Kidney epithelial cell (primary cell): ENCODE measurements at regions not wholly inside any gene's neighbourhood (a gene's known extent, or its start where the extent isn't known, plus 50 kb on each side); places are given as distances from the start of the nearest gene placed in this dataset.

Experiments used
- DNase-seq: peaks from one replicate; pipeline ENCODE4 v3.0.0-alpha.2; 2010; ENCODE audit warnings: low read depth
- H3K27me3 ChIP-seq: 2 replicates; pipeline ENCODE4 v1.6.0; 2011; ENCODE audit warnings: low read length; ENCODE audit not compliant: control insufficient read depth, insufficient read depth
- H3K36me3 ChIP-seq: 2 replicates; pipeline ENCODE4 v1.5.1; 2011; ENCODE audit warnings: low read length; ENCODE audit not compliant: control insufficient read depth, insufficient read depth
- H3K4me3 ChIP-seq: 2 replicates; pipeline ENCODE4 v1.5.1; 2011; ENCODE audit warnings: low read depth, mild to moderate bottlenecking, control low read depth, low read length
- TF ChIP-seq, protein P1 (sequence below): IDR thresholded peaks from 2 replicates; pipeline ENCODE4 v1.5.1; 2011; ENCODE audit warnings: mild to moderate bottlenecking, moderate library complexity, low read length, control low read depth, inconsistent platforms; ENCODE audit not compliant: insufficient read depth, poor library complexity, severe bottlenecking

DNA sequence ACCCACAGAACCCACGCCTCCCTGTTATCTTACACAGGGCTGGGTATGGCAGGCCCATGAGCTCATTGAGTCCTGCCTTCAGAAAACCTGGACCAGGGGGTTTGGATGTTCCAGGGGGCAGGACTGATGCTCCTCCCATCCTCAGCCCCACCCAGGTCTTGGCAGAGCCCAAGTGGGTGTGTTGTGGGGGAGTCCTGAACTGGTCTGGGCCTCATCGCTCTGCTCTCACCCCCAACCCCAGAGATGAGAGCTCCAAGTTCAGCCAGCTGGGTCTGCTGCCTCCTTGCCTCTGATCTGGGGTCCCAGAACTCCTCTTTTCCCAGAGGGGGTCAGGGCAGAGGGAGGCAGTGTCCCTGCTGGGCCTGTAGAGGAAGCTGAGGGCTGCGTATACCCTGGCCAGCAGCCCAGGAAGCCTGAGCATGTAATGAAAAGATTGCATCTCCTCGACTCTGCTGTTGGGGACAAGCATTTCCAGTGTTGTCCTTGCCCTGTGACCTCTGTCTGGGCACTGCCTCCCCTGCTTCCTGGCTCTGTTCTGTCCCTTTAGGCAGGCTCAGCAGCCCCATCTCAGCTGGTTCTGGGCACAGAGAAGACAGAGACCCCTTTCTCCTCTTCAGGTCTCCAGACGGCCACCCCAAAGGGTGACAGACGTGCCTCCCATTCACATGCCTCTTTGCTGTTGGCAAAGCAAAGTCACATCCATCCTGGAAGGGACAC is 54.7 kb upstream of the EPS8L3 start:
- DNase-seq, result no peak
- TF ChIP-seq, protein P1, sequence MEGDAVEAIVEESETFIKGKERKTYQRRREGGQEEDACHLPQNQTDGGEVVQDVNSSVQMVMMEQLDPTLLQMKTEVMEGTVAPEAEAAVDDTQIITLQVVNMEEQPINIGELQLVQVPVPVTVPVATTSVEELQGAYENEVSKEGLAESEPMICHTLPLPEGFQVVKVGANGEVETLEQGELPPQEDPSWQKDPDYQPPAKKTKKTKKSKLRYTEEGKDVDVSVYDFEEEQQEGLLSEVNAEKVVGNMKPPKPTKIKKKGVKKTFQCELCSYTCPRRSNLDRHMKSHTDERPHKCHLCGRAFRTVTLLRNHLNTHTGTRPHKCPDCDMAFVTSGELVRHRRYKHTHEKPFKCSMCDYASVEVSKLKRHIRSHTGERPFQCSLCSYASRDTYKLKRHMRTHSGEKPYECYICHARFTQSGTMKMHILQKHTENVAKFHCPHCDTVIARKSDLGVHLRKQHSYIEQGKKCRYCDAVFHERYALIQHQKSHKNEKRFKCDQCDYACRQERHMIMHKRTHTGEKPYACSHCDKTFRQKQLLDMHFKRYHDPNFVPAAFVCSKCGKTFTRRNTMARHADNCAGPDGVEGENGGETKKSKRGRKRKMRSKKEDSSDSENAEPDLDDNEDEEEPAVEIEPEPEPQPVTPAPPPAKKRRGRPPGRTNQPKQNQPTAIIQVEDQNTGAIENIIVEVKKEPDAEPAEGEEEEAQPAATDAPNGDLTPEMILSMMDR, result no peak
- Histone ChIP-seq H3K27me3 (no peaks in the 10 kb centered on the region), H3K4me3 (no peak overlapping the region), H3K36me3 (no peaks in the 10 kb centered on the region)

DNA sequence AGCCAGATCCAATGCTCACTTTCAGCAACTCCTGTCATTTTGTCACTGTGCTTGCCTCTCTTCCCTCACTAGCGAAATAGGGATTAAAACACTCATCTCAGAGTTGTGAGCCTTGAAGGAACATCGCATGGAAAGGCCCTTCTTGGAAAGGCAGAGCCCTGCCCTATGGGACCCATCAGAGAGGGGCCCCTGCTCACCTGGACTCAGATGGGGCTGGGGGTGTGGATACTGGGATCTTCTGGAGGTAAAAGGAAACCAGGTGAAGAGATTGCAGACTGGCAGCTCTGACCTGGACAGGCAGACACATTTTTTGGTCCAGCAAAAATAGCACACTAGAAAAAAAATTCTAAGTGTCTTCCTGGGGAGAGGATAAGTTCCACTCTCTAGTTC is 54.2 kb upstream of the EPS8L3 start:
- no peak for DNase-seq
- TF ChIP-seq, protein P1, result no peak
- Histone ChIP-seq H3K36me3 (no peaks in the 10 kb centered on the region), H3K4me3 (no peak overlapping the region), H3K27me3 (no peaks in the 10 kb centered on the region)

GRCh38 chr1:109816975-109817535 is 53.3 kb upstream of the EPS8L3 start:
- TF ChIP-seq, protein P1, result no peak
- Histone ChIP-seq H3K27me3 (no peaks in the 10 kb centered on the region), H3K36me3 (no peaks in the 10 kb centered on the region), H3K4me3 (no peak overlapping the region)
- no peak for DNase-seq

DNA sequence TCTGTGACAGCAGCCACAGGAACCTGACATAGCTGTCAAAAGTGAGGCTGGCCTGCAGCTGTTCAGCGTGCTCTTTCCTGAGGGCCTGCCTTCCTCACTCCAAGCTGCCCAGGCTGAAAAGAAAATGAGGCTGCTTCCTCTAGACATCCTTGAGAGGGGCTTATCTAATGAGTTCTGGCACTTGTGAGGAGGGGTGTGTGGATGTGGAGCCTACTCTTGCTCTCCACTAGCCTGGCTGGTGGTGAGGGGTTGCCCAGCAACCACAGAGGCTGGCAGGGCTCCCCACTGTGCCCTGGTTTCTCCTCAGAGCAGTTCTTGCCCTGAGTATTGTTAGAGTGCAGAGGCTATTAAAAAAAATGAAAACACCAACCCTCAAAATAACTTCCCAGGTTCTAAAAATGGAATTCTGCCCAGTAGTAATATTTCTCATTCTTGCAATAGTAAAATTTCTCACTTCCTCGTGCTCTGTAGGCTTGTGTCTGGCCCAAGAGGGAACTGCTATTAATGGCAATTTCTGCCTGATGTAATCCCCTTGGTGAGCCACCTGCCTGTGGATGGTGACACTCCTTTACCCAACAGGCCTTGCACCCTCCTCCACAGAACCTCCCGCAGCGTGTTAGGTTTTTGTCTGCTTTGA is 52.6 kb upstream of the EPS8L3 start:
- Histone ChIP-seq H3K36me3 (no peaks in the 10 kb centered on the region), H3K27me3 (no peaks in the 10 kb centered on the region), H3K4me3 (no peak overlapping the region)
- TF ChIP-seq, protein P1, result no peak
- DNase-seq, result no peak

DNA sequence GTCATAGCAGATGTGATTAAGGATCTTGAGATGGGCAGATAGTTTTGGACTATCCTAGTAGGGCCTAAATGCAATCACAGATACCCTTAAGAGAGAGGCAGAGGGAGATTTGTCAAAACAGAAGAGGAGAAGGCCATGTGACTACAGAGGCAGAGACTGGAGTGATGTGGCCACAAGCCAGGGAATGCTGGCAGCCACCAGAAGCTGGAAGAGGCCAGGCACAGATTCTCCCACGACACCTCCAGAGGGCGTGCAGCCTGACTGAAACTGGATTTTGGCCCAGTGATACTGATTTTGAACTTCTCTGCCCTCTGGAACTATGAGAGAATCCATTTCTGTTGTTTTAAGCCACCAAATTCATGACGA is 52.1 kb upstream of the EPS8L3 start:
- no peak overlapping the region for H3K4me3 ChIP-seq
- TF ChIP-seq, protein P1, result no peak
- no peaks in the 10 kb centered on the region for H3K36me3 ChIP-seq
- no peaks in the 10 kb centered on the region for H3K27me3 ChIP-seq
- no peak for DNase-seq
